Activated T-cell treated with anti-CD3 and anti-CD28 coated beads, Interleukin-2, amount 50 U/mL, for 24 hours (primary cell): ENCODE measurements at regions not wholly inside any gene's neighbourhood (a gene's known extent, or its start where the extent isn't known, plus 50 kb on each side); places are given as distances from the start of the nearest gene placed in this dataset.

Experiments
- DNase-seq: peaks from one replicate; pipeline ENCODE4 v3.0.0-alpha.2; 2020
- H3K27ac Mint-ChIP-seq: 2 replicates; pipeline ENCODE4 v1.8.0; 2020; ENCODE audit warnings: mild to moderate bottlenecking, mixed read lengths
- H3K27me3 Mint-ChIP-seq: 2 replicates; pipeline ENCODE4 v1.8.0; 2020; ENCODE audit warnings: mixed read lengths
- H3K36me3 Mint-ChIP-seq: 2 replicates; pipeline ENCODE4 v1.8.0; 2020; ENCODE audit warnings: low read depth, mixed read lengths
- H3K4me1 Mint-ChIP-seq: 2 replicates; pipeline ENCODE4 v1.8.0; 2020; ENCODE audit warnings: low read depth, mixed read lengths
- H3K4me3 Mint-ChIP-seq: 2 replicates; pipeline ENCODE4 v1.8.0; 2020; ENCODE audit warnings: mild to moderate bottlenecking, moderate library complexity, mixed read lengths
- H3K9me3 Mint-ChIP-seq: 2 replicates; pipeline ENCODE4 v1.8.0; 2020; ENCODE audit warnings: mixed read lengths

GRCh38 chr15:85997618-85998017, 82.1 kb upstream of the AGBL1 start:
- H3K27me3 Mint-ChIP-seq: peaks cover 8% of the 10 kb centered on the region
- DNase-seq: no peak
- peaks cover 8% of the 10 kb centered on the region for H3K9me3 Mint-ChIP-seq
- H3K4me1 Mint-ChIP-seq: no peaks in the 10 kb centered on the region
- no peaks in the 10 kb centered on the region for H3K36me3 Mint-ChIP-seq
- no peak overlapping the region for H3K4me3 Mint-ChIP-seq
- H3K27ac Mint-ChIP-seq: no peak overlapping the region

GRCh38 chr15:85999658-86000057, 80.0 kb upstream of the AGBL1 start:
- no peaks in the 10 kb centered on the region for H3K4me1 Mint-ChIP-seq
- H3K4me3 Mint-ChIP-seq: no peak overlapping the region
- H3K9me3 Mint-ChIP-seq: peaks cover 6% of the 10 kb centered on the region
- DNase-seq: no peak
- H3K27ac Mint-ChIP-seq: no peak overlapping the region
- no peaks in the 10 kb centered on the region for H3K36me3 Mint-ChIP-seq
- H3K27me3 Mint-ChIP-seq: peaks cover 17% of the 10 kb centered on the region

- Mint-ChIP-seq H3K4me1 (no peaks in the 10 kb centered on the region), H3K36me3 (no peaks in the 10 kb centered on the region), H3K4me3 (no peak overlapping the region), H3K27me3 (peaks cover 15% of the 10 kb centered on the region), H3K9me3 (no peaks in the 10 kb centered on the region), H3K27ac (no peak overlapping the region)
- no peak for DNase-seq
These were observed 78.5 kb upstream of the AGBL1 start for GRCh38 chr15:86001200-86001599.

- Mint-ChIP-seq H3K9me3 (no peaks in the 10 kb centered on the region), H3K27me3 (peaks cover 15% of the 10 kb centered on the region), H3K4me1 (no peaks in the 10 kb centered on the region), H3K36me3 (no peaks in the 10 kb centered on the region), H3K27ac (no peak overlapping the region), H3K4me3 (no peak overlapping the region)
- DNase-seq: no peak
These were observed 77.2 kb upstream of the AGBL1 start for GRCh38 chr15:86002444-86002843.

- Mint-ChIP-seq H3K36me3 (no peaks in the 10 kb centered on the region), H3K4me3 (no peak overlapping the region), H3K27ac (no peak overlapping the region), H3K27me3 (peaks cover 15% of the 10 kb centered on the region), H3K9me3 (no peaks in the 10 kb centered on the region), H3K4me1 (no peaks in the 10 kb centered on the region)
- no peak for DNase-seq
These were observed 75.6 kb upstream of the AGBL1 start for GRCh38 chr15:86004061-86004460.

- Mint-ChIP-seq H3K9me3 (no peaks in the 10 kb centered on the region), H3K27ac (no peak overlapping the region), H3K4me3 (no peak overlapping the region), H3K4me1 (no peaks in the 10 kb centered on the region), H3K36me3 (no peaks in the 10 kb centered on the region), H3K27me3 (peaks cover 15% of the 10 kb centered on the region)
- DNase-seq: no peak
These were observed 73.1 kb upstream of the AGBL1 start for GRCh38 chr15:86006546-86006945.

- H3K36me3 Mint-ChIP-seq: no peaks in the 10 kb centered on the region
- H3K27ac Mint-ChIP-seq: no peak overlapping the region
- DNase-seq: no peak
- no peaks in the 10 kb centered on the region for H3K9me3 Mint-ChIP-seq
- H3K4me3 Mint-ChIP-seq: no peak overlapping the region
- H3K27me3 Mint-ChIP-seq: no peaks in the 10 kb centered on the region
- no peaks in the 10 kb centered on the region for H3K4me1 Mint-ChIP-seq
These were observed 69.9 kb upstream of the AGBL1 start for GRCh38 chr15:86009727-86010126.

GRCh38 chr15:86010398-86010797, 69.3 kb upstream of the AGBL1 start:
- no peak for DNase-seq
- Mint-ChIP-seq H3K4me1 (no peaks in the 10 kb centered on the region), H3K27ac (no peak overlapping the region), H3K4me3 (no peak overlapping the region), H3K36me3 (no peaks in the 10 kb centered on the region), H3K27me3 (no peaks in the 10 kb centered on the region), H3K9me3 (no peaks in the 10 kb centered on the region)

GRCh38 chr15:86010891-86011290, 68.8 kb upstream of the AGBL1 start:
- H3K27me3 Mint-ChIP-seq: peaks cover 2% of the 10 kb centered on the region
- H3K36me3 Mint-ChIP-seq: no peaks in the 10 kb centered on the region
- no peaks in the 10 kb centered on the region for H3K9me3 Mint-ChIP-seq
- DNase-seq: no peak
- H3K4me1 Mint-ChIP-seq: no peaks in the 10 kb centered on the region
- no peak overlapping the region for H3K27ac Mint-ChIP-seq
- no peak overlapping the region for H3K4me3 Mint-ChIP-seq

- H3K27me3 Mint-ChIP-seq: peaks cover 2% of the 10 kb centered on the region
- H3K4me3 Mint-ChIP-seq: no peak overlapping the region
- no peak overlapping the region for H3K27ac Mint-ChIP-seq
- H3K9me3 Mint-ChIP-seq: no peaks in the 10 kb centered on the region
- no peaks in the 10 kb centered on the region for H3K36me3 Mint-ChIP-seq
- no peak for DNase-seq
- no peaks in the 10 kb centered on the region for H3K4me1 Mint-ChIP-seq
These were observed 65.7 kb upstream of the AGBL1 start for GRCh38 chr15:86014016-86014415.

GRCh38 chr15:86016750-86017149, 62.9 kb upstream of the AGBL1 start:
- no peak overlapping the region for H3K27ac Mint-ChIP-seq
- peaks cover 2% of the 10 kb centered on the region for H3K27me3 Mint-ChIP-seq
- H3K4me3 Mint-ChIP-seq: no peak overlapping the region
- H3K9me3 Mint-ChIP-seq: no peaks in the 10 kb centered on the region
- DNase-seq: no peak
- no peaks in the 10 kb centered on the region for H3K4me1 Mint-ChIP-seq
- H3K36me3 Mint-ChIP-seq: no peaks in the 10 kb centered on the region

GRCh38 chr15:86018679-86019078, 61.0 kb upstream of the AGBL1 start:
- H3K4me3 Mint-ChIP-seq: no peak overlapping the region
- no peaks in the 10 kb centered on the region for H3K4me1 Mint-ChIP-seq
- no peaks in the 10 kb centered on the region for H3K36me3 Mint-ChIP-seq
- no peaks in the 10 kb centered on the region for H3K9me3 Mint-ChIP-seq
- H3K27ac Mint-ChIP-seq: no peak overlapping the region
- peaks cover 9% of the 10 kb centered on the region for H3K27me3 Mint-ChIP-seq
- no peak for DNase-seq

- Mint-ChIP-seq H3K27ac (no peak overlapping the region), H3K4me1 (no peaks in the 10 kb centered on the region), H3K36me3 (no peaks in the 10 kb centered on the region), H3K4me3 (no peak overlapping the region), H3K9me3 (no peaks in the 10 kb centered on the region), H3K27me3 (peaks cover 7% of the 10 kb centered on the region)
- DNase-seq: no peak
These were observed 58.1 kb upstream of the AGBL1 start for GRCh38 chr15:86021281-86022264.

- DNase-seq: no peak
- Mint-ChIP-seq H3K4me3 (no peak overlapping the region), H3K27me3 (peaks cover under 1% of the 10 kb centered on the region), H3K9me3 (no peaks in the 10 kb centered on the region), H3K36me3 (no peaks in the 10 kb centered on the region), H3K4me1 (no peaks in the 10 kb centered on the region), H3K27ac (no peak overlapping the region)
These were observed 50.7 kb upstream of the AGBL1 start for GRCh38 chr15:86028961-86029360.
